Esophagus mucosa (tissue), 1 donor: ENCODE measurements at regions not wholly inside any gene's neighbourhood (a gene's known extent, or its start where the extent isn't known, plus 50 kb on each side); places are given as distances from the start of the nearest gene placed in this dataset.
"Not testable (repeated sequence)": the region's sequence is repeated elsewhere in the genome, so short reads cannot be mapped to it uniquely, and the experiment has no call there.

Experiments
- ATAC-seq: fragments of 200-7000 bp; cut with Tn5 transposase; one replicate; pipeline ENCODE4 v1.9.1; 2020
- donor health status: DM: yes; HTN: yes; CAD: no.

- ATAC-seq: no peak
Observed at GRCh38 chr15:26070095-26070532, 207.0 kb upstream of the ATP10A start.

GRCh38 chr15:26069231-26069641 is 206.1 kb upstream of the ATP10A start:
- no peak for ATAC-seq

GRCh38 chr15:26066896-26067295 is 203.8 kb upstream of the ATP10A start:
- no peak for ATAC-seq

GRCh38 chr15:26065723-26066122 is 202.6 kb upstream of the ATP10A start:
- ATAC-seq: no peak

- ATAC-seq: no peak
Observed at GRCh38 chr15:26061248-26061647, 198.1 kb upstream of the ATP10A start.

- ATAC-seq: not testable (repeated sequence)
Observed at GRCh38 chr15:26056766-26057165, 193.6 kb upstream of the ATP10A start.

- ATAC-seq: no peak
Observed at GRCh38 chr15:26051761-26052675, 188.9 kb upstream of the ATP10A start.

GRCh38 chr15:26050984-26051383 is 187.9 kb upstream of the ATP10A start:
- ATAC-seq: no peak

GRCh38 chr15:26049900-26050657 is 187.0 kb upstream of the ATP10A start:
- no peak for ATAC-seq

- ATAC-seq: no peak
Observed at GRCh38 chr15:26048669-26049068, 185.5 kb upstream of the ATP10A start.

GRCh38 chr15:26045516-26045915 is 182.4 kb upstream of the ATP10A start:
- no peak for ATAC-seq

GRCh38 chr15:26043018-26043417 is 179.9 kb upstream of the ATP10A start:
- no peak for ATAC-seq

GRCh38 chr15:26038693-26039092 is 175.6 kb upstream of the ATP10A start:
- ATAC-seq: no peak

- ATAC-seq: no peak
Observed at GRCh38 chr15:26037369-26037768, 174.2 kb upstream of the ATP10A start.

GRCh38 chr15:26033493-26033892 is 170.4 kb upstream of the ATP10A start:
- no peak for ATAC-seq

GRCh38 chr15:26032162-26032846 is 169.2 kb upstream of the ATP10A start:
- no peak for ATAC-seq

- ATAC-seq: not testable (repeated sequence)
Observed at GRCh38 chr15:26029586-26029985, 166.5 kb upstream of the ATP10A start.

- no peak for ATAC-seq
Observed at GRCh38 chr15:26029146-26029545, 166.0 kb upstream of the ATP10A start.

- no peak for ATAC-seq
Observed at GRCh38 chr15:26028086-26028740, 165.1 kb upstream of the ATP10A start.

GRCh38 chr15:26026671-26027070 is 163.5 kb upstream of the ATP10A start:
- not testable (repeated sequence) for ATAC-seq

- ATAC-seq: no peak
Observed at GRCh38 chr15:26024241-26024640, 161.1 kb upstream of the ATP10A start.

GRCh38 chr15:26023691-26024090 is 160.6 kb upstream of the ATP10A start:
- no peak for ATAC-seq

- ATAC-seq: no peak
Observed at GRCh38 chr15:26023231-26023630, 160.1 kb upstream of the ATP10A start.
